PC-9 (cell line): ENCODE measurements at regions not wholly inside any gene's neighbourhood (a gene's known extent, or its start where the extent isn't known, plus 50 kb on each side); places are given as distances from the start of the nearest gene placed in this dataset.

Source experiments
- CTCF ChIP-seq: fragments of 200-600 bp; sonication (generic); conservative IDR thresholded peaks from 2 replicates; pipeline ENCODE4 v1.6.1; 2017; ENCODE audit warnings: mixed run types, antibody characterized with exemption, mild to moderate bottlenecking, moderate library complexity
- EZH2 ChIP-seq: fragments of 200-600 bp; sonication (generic); IDR thresholded peaks from 2 replicates; pipeline ENCODE4 v1.8.0; 2017; ENCODE audit warnings: antibody characterized with exemption, low read depth

- TF ChIP-seq CTCF, result no peak
- TF ChIP-seq EZH2, result no peak
Measured at GRCh38 chr21:31529406-31529805, 130.1 kb upstream of the SOD1 start.
